ENCODE measurements at regions not wholly inside any gene's neighbourhood (a gene's known extent, or its start where the extent isn't known, plus 50 kb on each side); places are given as distances from the start of the nearest gene placed in this dataset.

- Histone ChIP-seq H3K27ac (ENCODE audit: low read depth, low read length) (no peak overlapping the region), H3K4me3 (ENCODE audit: low read depth in 1 of 2, low read length in 2 of 2) (no peak overlapping the region), H3K9me3 (ENCODE audit: control insufficient read depth in 1 of 2, low read length in 2 of 2) (no peaks in the 10 kb centered on the region), H3K9ac (ENCODE audit: low read depth in 1 of 2, low read length in 2 of 2) (no peak overlapping the region), H3K4me1 (ENCODE audit: control insufficient read depth in 1 of 2, insufficient read depth in 2 of 2, low read length in 2 of 2) (no peaks in the 10 kb centered on the region), H3K36me3 (ENCODE audit: control insufficient read depth in 1 of 2, insufficient read depth in 2 of 2, low read length in 2 of 2) (no peaks in the 10 kb centered on the region), H3K27me3 (ENCODE audit: control insufficient read depth in 1 of 2, insufficient read depth in 2 of 2, low read length in 2 of 2) (no peaks in the 10 kb centered on the region)
Measured at GRCh38 chr15:62618432-62618831, 424.1 kb upstream of the TPM1 start.

GRCh38 chr15:62618846-62619504, 423.6 kb upstream of the TPM1 start:
- H3K27ac ChIP-seq (ENCODE audit: low read depth, low read length), result no peak overlapping the region
- no peaks in the 10 kb centered on the region for H3K9me3 ChIP-seq (ENCODE audit: control insufficient read depth in 1 of 2, low read length in 2 of 2)
- no peaks in the 10 kb centered on the region for H3K27me3 ChIP-seq (ENCODE audit: control insufficient read depth in 1 of 2, insufficient read depth in 2 of 2, low read length in 2 of 2)
- no peaks in the 10 kb centered on the region for H3K36me3 ChIP-seq (ENCODE audit: control insufficient read depth in 1 of 2, insufficient read depth in 2 of 2, low read length in 2 of 2)
- no peak overlapping the region for H3K4me3 ChIP-seq (ENCODE audit: low read depth in 1 of 2, low read length in 2 of 2)
- no peak overlapping the region for H3K9ac ChIP-seq (ENCODE audit: low read depth in 1 of 2, low read length in 2 of 2)
- H3K4me1 ChIP-seq (ENCODE audit: control insufficient read depth in 1 of 2, insufficient read depth in 2 of 2, low read length in 2 of 2), result no peaks in the 10 kb centered on the region

GRCh38 chr15:62619526-62619925, 423.0 kb upstream of the TPM1 start:
- H3K9ac ChIP-seq (ENCODE audit: low read depth in 1 of 2, low read length in 2 of 2), result no peak overlapping the region
- no peak overlapping the region for H3K27ac ChIP-seq (ENCODE audit: low read depth, low read length)
- H3K27me3 ChIP-seq (ENCODE audit: control insufficient read depth in 1 of 2, insufficient read depth in 2 of 2, low read length in 2 of 2), result no peaks in the 10 kb centered on the region
- peaks cover 0 to 4% of the 10 kb centered on the region in 2 donors for H3K4me1 ChIP-seq (ENCODE audit: control insufficient read depth in 1 of 2, insufficient read depth in 2 of 2, low read length in 2 of 2)
- no peaks in the 10 kb centered on the region for H3K9me3 ChIP-seq (ENCODE audit: control insufficient read depth in 1 of 2, low read length in 2 of 2)
- no peaks in the 10 kb centered on the region for H3K36me3 ChIP-seq (ENCODE audit: control insufficient read depth in 1 of 2, insufficient read depth in 2 of 2, low read length in 2 of 2)
- H3K4me3 ChIP-seq (ENCODE audit: low read depth in 1 of 2, low read length in 2 of 2), result no peak overlapping the region

GRCh38 chr15:62622775-62623174, 419.8 kb upstream of the TPM1 start:
- no peaks in the 10 kb centered on the region for H3K9me3 ChIP-seq (ENCODE audit: control insufficient read depth in 1 of 2, low read length in 2 of 2)
- no peak overlapping the region for H3K27ac ChIP-seq (ENCODE audit: low read depth, low read length)
- no peaks in the 10 kb centered on the region for H3K27me3 ChIP-seq (ENCODE audit: control insufficient read depth in 1 of 2, insufficient read depth in 2 of 2, low read length in 2 of 2)
- peaks cover 3 to 13% of the 10 kb centered on the region in 2 donors for H3K4me1 ChIP-seq (ENCODE audit: control insufficient read depth in 1 of 2, insufficient read depth in 2 of 2, low read length in 2 of 2)
- no peaks in the 10 kb centered on the region for H3K36me3 ChIP-seq (ENCODE audit: control insufficient read depth in 1 of 2, insufficient read depth in 2 of 2, low read length in 2 of 2)
- no peak overlapping the region for H3K4me3 ChIP-seq (ENCODE audit: low read depth in 1 of 2, low read length in 2 of 2)
- H3K9ac ChIP-seq (ENCODE audit: low read depth in 1 of 2, low read length in 2 of 2), result no peak overlapping the region

- H3K9me3 ChIP-seq (ENCODE audit: control insufficient read depth in 1 of 2, low read length in 2 of 2), result no peaks in the 10 kb centered on the region
- H3K27ac ChIP-seq (ENCODE audit: low read depth, low read length), result no peak overlapping the region
- no peak overlapping the region for H3K9ac ChIP-seq (ENCODE audit: low read depth in 1 of 2, low read length in 2 of 2)
- no peaks in the 10 kb centered on the region for H3K27me3 ChIP-seq (ENCODE audit: control insufficient read depth in 1 of 2, insufficient read depth in 2 of 2, low read length in 2 of 2)
- H3K36me3 ChIP-seq (ENCODE audit: control insufficient read depth in 1 of 2, insufficient read depth in 2 of 2, low read length in 2 of 2), result no peaks in the 10 kb centered on the region
- H3K4me1 ChIP-seq (ENCODE audit: control insufficient read depth in 1 of 2, insufficient read depth in 2 of 2, low read length in 2 of 2), result peaks cover 3 to 13% of the 10 kb centered on the region in 2 donors
- H3K4me3 ChIP-seq (ENCODE audit: low read depth in 1 of 2, low read length in 2 of 2), result peak overlapping the region; percentile 25 to 33
Measured at GRCh38 chr15:62624547-62625378, 417.8 kb upstream of the TPM1 start.

GRCh38 chr15:62625429-62626033, 417.0 kb upstream of the TPM1 start:
- H3K27ac ChIP-seq (ENCODE audit: low read depth, low read length), result no peak overlapping the region
- no peaks in the 10 kb centered on the region for H3K9me3 ChIP-seq (ENCODE audit: control insufficient read depth in 1 of 2, low read length in 2 of 2)
- no peaks in the 10 kb centered on the region for H3K36me3 ChIP-seq (ENCODE audit: control insufficient read depth in 1 of 2, insufficient read depth in 2 of 2, low read length in 2 of 2)
- H3K27me3 ChIP-seq (ENCODE audit: control insufficient read depth in 1 of 2, insufficient read depth in 2 of 2, low read length in 2 of 2), result no peaks in the 10 kb centered on the region
- peaks cover 3 to 13% of the 10 kb centered on the region in 2 donors for H3K4me1 ChIP-seq (ENCODE audit: control insufficient read depth in 1 of 2, insufficient read depth in 2 of 2, low read length in 2 of 2)
- H3K4me3 ChIP-seq (ENCODE audit: low read depth in 1 of 2, low read length in 2 of 2), result peak overlapping the region in 1 of 2 donors; percentile 33
- no peak overlapping the region for H3K9ac ChIP-seq (ENCODE audit: low read depth in 1 of 2, low read length in 2 of 2)

- Histone ChIP-seq H3K4me3 (ENCODE audit: low read depth in 1 of 2, low read length in 2 of 2) (no peak overlapping the region), H3K27me3 (ENCODE audit: control insufficient read depth in 1 of 2, insufficient read depth in 2 of 2, low read length in 2 of 2) (no peaks in the 10 kb centered on the region), H3K9me3 (ENCODE audit: control insufficient read depth in 1 of 2, low read length in 2 of 2) (no peaks in the 10 kb centered on the region), H3K27ac (ENCODE audit: low read depth, low read length) (no peak overlapping the region), H3K9ac (ENCODE audit: low read depth in 1 of 2, low read length in 2 of 2) (no peak overlapping the region), H3K36me3 (ENCODE audit: control insufficient read depth in 1 of 2, insufficient read depth in 2 of 2, low read length in 2 of 2) (no peaks in the 10 kb centered on the region), H3K4me1 (ENCODE audit: control insufficient read depth in 1 of 2, insufficient read depth in 2 of 2, low read length in 2 of 2) (peaks cover 3 to 13% of the 10 kb centered on the region in 2 donors)
Measured at GRCh38 chr15:62626903-62627302, 415.6 kb upstream of the TPM1 start.

- Histone ChIP-seq H3K27me3 (ENCODE audit: control insufficient read depth in 1 of 2, insufficient read depth in 2 of 2, low read length in 2 of 2) (no peaks in the 10 kb centered on the region), H3K36me3 (ENCODE audit: control insufficient read depth in 1 of 2, insufficient read depth in 2 of 2, low read length in 2 of 2) (no peaks in the 10 kb centered on the region), H3K27ac (ENCODE audit: low read depth, low read length) (no peak overlapping the region), H3K9me3 (ENCODE audit: control insufficient read depth in 1 of 2, low read length in 2 of 2) (no peaks in the 10 kb centered on the region), H3K4me1 (ENCODE audit: control insufficient read depth in 1 of 2, insufficient read depth in 2 of 2, low read length in 2 of 2) (peaks cover 3 to 4% of the 10 kb centered on the region in 2 donors), H3K9ac (ENCODE audit: low read depth in 1 of 2, low read length in 2 of 2) (no peak overlapping the region), H3K4me3 (ENCODE audit: low read depth in 1 of 2, low read length in 2 of 2) (no peak overlapping the region)
Measured at GRCh38 chr15:62631076-62631724, 411.3 kb upstream of the TPM1 start.

GRCh38 chr15:62636823-62637573, 405.5 kb upstream of the TPM1 start:
- Histone ChIP-seq H3K9ac (ENCODE audit: low read depth in 1 of 2, low read length in 2 of 2) (no peak overlapping the region), H3K36me3 (ENCODE audit: control insufficient read depth in 1 of 2, insufficient read depth in 2 of 2, low read length in 2 of 2) (no peaks in the 10 kb centered on the region), H3K4me1 (ENCODE audit: control insufficient read depth in 1 of 2, insufficient read depth in 2 of 2, low read length in 2 of 2) (peaks cover 16 to 30% of the 10 kb centered on the region in 2 donors), H3K9me3 (ENCODE audit: control insufficient read depth in 1 of 2, low read length in 2 of 2) (no peaks in the 10 kb centered on the region), H3K27ac (ENCODE audit: low read depth, low read length) (no peak overlapping the region), H3K4me3 (ENCODE audit: low read depth in 1 of 2, low read length in 2 of 2) (no peak overlapping the region), H3K27me3 (ENCODE audit: control insufficient read depth in 1 of 2, insufficient read depth in 2 of 2, low read length in 2 of 2) (no peaks in the 10 kb centered on the region)
